ENCODE measurements at regions not wholly inside any gene's neighbourhood (a gene's known extent, or its start where the extent isn't known, plus 50 kb on each side); places are given as distances from the start of the nearest gene placed in this dataset.

- DNase-seq: no peak
- Mint-ChIP-seq H3K4me1 (no peaks in the 10 kb centered on the region), H3K36me3 (ENCODE audit: low read depth) (no peaks in the 10 kb centered on the region), H3K9me3 (no peaks in the 10 kb centered on the region), H3K27me3 (peaks cover 5% of the 10 kb centered on the region), H3K27ac (no peak overlapping the region), H3K4me3 (no peak overlapping the region)
- CTCF ChIA-PET: no interaction called here
- POLR2A ChIA-PET: no interaction called here
Measured at GRCh38 chr9:90451804-90452203, 190.8 kb downstream of the DIRAS2 start.

GRCh38 chr9:90455316-90455715 lies 187.3 kb downstream of the DIRAS2 start:
- ChIA-PET POLR2A (no interaction called here), CTCF (no interaction called here)
- H3K27ac Mint-ChIP-seq: no peak overlapping the region
- H3K4me3 Mint-ChIP-seq: no peak overlapping the region
- DNase-seq: no peak
- peaks cover 5% of the 10 kb centered on the region for H3K27me3 Mint-ChIP-seq
- no peaks in the 10 kb centered on the region for H3K36me3 Mint-ChIP-seq (ENCODE audit: low read depth)
- H3K4me1 Mint-ChIP-seq: no peaks in the 10 kb centered on the region
- no peaks in the 10 kb centered on the region for H3K9me3 Mint-ChIP-seq

GRCh38 chr9:90457386-90458190 lies 185.0 kb downstream of the DIRAS2 start:
- H3K4me1 Mint-ChIP-seq: no peaks in the 10 kb centered on the region
- no peak for DNase-seq
- ChIA-PET POLR2A (no interaction called here), CTCF (interaction anchor here (0.6 kb wide), 1 partner anchor 35 kb away, joined by 3 read pairs; no protein-coding TSS in a partner anchor)
- no peak overlapping the region for H3K27ac Mint-ChIP-seq
- H3K4me3 Mint-ChIP-seq: no peak overlapping the region
- no peaks in the 10 kb centered on the region for H3K36me3 Mint-ChIP-seq (ENCODE audit: low read depth)
- H3K9me3 Mint-ChIP-seq: no peaks in the 10 kb centered on the region
- peaks cover 8% of the 10 kb centered on the region for H3K27me3 Mint-ChIP-seq

DNA sequence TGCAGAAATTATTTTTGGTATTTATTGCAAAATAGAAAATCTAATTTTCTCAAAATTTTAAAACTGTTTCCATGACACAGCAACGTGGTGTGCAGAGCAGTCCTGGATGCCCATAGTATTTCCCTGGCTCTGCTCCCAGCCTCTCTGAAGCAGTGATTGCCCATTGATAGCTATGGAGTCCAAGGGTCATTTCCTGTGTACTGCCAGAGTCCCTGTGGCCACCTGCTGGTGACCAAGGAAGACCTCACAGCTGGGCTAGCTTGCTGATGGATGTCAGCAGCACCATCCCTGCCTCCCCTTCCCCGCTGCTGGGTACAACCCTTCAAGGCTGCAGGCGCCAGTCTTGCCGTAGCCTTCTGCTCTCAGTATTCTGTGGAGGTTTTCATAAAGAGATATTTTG lies 184.1 kb downstream of the DIRAS2 start:
- H3K27me3 Mint-ChIP-seq: peaks cover 8% of the 10 kb centered on the region
- ChIA-PET CTCF (no interaction called here), POLR2A (no interaction called here)
- no peak overlapping the region for H3K4me3 Mint-ChIP-seq
- H3K36me3 Mint-ChIP-seq (ENCODE audit: low read depth): no peaks in the 10 kb centered on the region
- H3K27ac Mint-ChIP-seq: no peak overlapping the region
- no peak for DNase-seq
- H3K9me3 Mint-ChIP-seq: no peaks in the 10 kb centered on the region
- no peaks in the 10 kb centered on the region for H3K4me1 Mint-ChIP-seq

DNA sequence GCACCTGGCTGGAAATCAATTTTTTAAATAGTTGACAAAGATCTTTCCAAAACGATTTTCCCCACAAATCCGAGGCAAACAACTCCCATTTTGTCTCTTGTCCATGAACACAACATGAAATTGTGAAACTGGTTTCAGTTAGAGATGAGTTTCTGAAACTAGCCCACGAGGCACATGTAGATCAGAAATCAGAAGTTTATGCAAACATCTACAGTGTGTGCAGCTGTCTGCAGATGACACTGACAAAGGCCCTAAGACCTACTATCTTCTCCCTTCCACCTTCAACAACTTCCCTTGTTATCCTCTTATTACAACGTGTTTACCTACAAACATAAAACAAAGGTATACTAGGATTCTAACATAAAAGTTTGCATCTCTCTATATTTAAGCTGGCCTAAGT lies 183.3 kb downstream of the DIRAS2 start:
- no peaks in the 10 kb centered on the region for H3K9me3 Mint-ChIP-seq
- H3K36me3 Mint-ChIP-seq (ENCODE audit: low read depth): no peaks in the 10 kb centered on the region
- H3K27ac Mint-ChIP-seq: no peak overlapping the region
- peaks cover 8% of the 10 kb centered on the region for H3K27me3 Mint-ChIP-seq
- DNase-seq: no peak
- ChIA-PET POLR2A (no interaction called here), CTCF (no interaction called here)
- no peak overlapping the region for H3K4me3 Mint-ChIP-seq
- H3K4me1 Mint-ChIP-seq: no peaks in the 10 kb centered on the region

GRCh38 chr9:90460220-90460619 lies 182.4 kb downstream of the DIRAS2 start:
- H3K4me1 Mint-ChIP-seq: no peaks in the 10 kb centered on the region
- H3K27ac Mint-ChIP-seq: no peak overlapping the region
- H3K9me3 Mint-ChIP-seq: no peaks in the 10 kb centered on the region
- no peaks in the 10 kb centered on the region for H3K36me3 Mint-ChIP-seq (ENCODE audit: low read depth)
- H3K27me3 Mint-ChIP-seq: peaks cover 8% of the 10 kb centered on the region
- H3K4me3 Mint-ChIP-seq: no peak overlapping the region
- ChIA-PET POLR2A (no interaction called here), CTCF (interaction anchor here (0.9 kb wide), 1 partner anchor 9 kb away, joined by 3 read pairs; no protein-coding TSS in a partner anchor)
- DNase-seq: no peak

GRCh38 chr9:90464978-90465377 lies 177.6 kb downstream of the DIRAS2 start:
- Mint-ChIP-seq H3K36me3 (ENCODE audit: low read depth) (no peaks in the 10 kb centered on the region), H3K4me3 (no peak overlapping the region), H3K27me3 (peaks cover 10% of the 10 kb centered on the region), H3K9me3 (no peaks in the 10 kb centered on the region), H3K27ac (no peak overlapping the region), H3K4me1 (no peaks in the 10 kb centered on the region)
- DNase-seq: no peak
- CTCF ChIA-PET: no interaction called here
- POLR2A ChIA-PET: no interaction called here

DNA sequence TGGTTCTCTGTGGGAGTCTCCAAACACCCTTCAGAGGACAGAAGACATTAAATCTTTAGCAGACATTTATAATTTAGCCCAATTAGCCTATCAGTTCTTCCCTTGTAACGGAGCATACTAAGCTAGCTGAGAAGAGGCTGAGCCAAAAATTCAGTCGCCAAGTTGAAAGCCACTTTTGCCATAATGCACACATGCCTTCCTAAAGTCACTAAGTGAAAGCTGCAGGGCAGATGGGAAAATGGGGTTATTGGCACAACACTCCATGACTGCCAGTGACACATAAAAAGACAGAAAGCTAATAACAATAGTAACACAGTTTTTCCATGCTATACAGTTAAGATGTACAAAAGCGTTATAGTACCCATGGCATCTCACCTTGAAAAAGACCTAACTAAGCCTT lies 176.2 kb downstream of the DIRAS2 start:
- H3K4me1 Mint-ChIP-seq: no peaks in the 10 kb centered on the region
- ChIA-PET POLR2A (no interaction called here), CTCF (no interaction called here)
- no peak overlapping the region for H3K27ac Mint-ChIP-seq
- no peaks in the 10 kb centered on the region for H3K36me3 Mint-ChIP-seq (ENCODE audit: low read depth)
- DNase-seq: no peak
- H3K27me3 Mint-ChIP-seq: peaks cover 8% of the 10 kb centered on the region
- no peaks in the 10 kb centered on the region for H3K9me3 Mint-ChIP-seq
- H3K4me3 Mint-ChIP-seq: no peak overlapping the region

- no peaks in the 10 kb centered on the region for H3K36me3 Mint-ChIP-seq (ENCODE audit: low read depth)
- H3K4me3 Mint-ChIP-seq: no peak overlapping the region
- CTCF ChIA-PET: interaction anchor here (1.2 kb wide), 1 partner anchor 9 kb away, joined by 3 read pairs; no protein-coding TSS in a partner anchor
- no peaks in the 10 kb centered on the region for H3K4me1 Mint-ChIP-seq
- no peaks in the 10 kb centered on the region for H3K9me3 Mint-ChIP-seq
- DNase-seq: no peak
- H3K27me3 Mint-ChIP-seq: peaks cover 8% of the 10 kb centered on the region
- POLR2A ChIA-PET: no interaction called here
- H3K27ac Mint-ChIP-seq: no peak overlapping the region
Measured at GRCh38 chr9:90469435-90469834, 173.2 kb downstream of the DIRAS2 start.

GRCh38 chr9:90469865-90470387 lies 172.7 kb downstream of the DIRAS2 start:
- H3K36me3 Mint-ChIP-seq (ENCODE audit: low read depth): no peaks in the 10 kb centered on the region
- ChIA-PET CTCF (interaction anchor here (1.2 kb wide), 1 partner anchor 9 kb away, joined by 3 read pairs; no protein-coding TSS in a partner anchor), POLR2A (no interaction called here)
- H3K4me1 Mint-ChIP-seq: no peaks in the 10 kb centered on the region
- H3K27me3 Mint-ChIP-seq: peaks cover 8% of the 10 kb centered on the region
- H3K4me3 Mint-ChIP-seq: no peak overlapping the region
- H3K27ac Mint-ChIP-seq: no peak overlapping the region
- DNase-seq: no peak
- H3K9me3 Mint-ChIP-seq: no peaks in the 10 kb centered on the region

DNA sequence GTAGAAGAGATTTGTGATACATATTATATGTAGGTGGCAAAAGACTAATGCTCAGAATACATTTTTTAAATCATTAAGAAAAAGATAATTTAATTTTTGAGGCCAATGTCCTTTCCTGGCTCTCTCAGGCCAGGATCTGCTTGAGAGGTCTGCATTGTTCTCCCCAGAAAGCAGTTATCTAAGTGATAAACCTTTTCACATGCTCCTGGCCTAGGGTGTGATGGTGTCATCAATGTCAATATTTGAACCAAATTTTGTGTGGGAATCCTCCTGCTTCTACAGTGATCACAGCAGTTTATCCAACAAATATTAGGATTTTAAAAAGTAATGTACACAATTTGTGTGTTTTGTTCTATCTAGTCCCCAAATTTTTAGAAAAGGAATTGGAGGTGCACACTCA lies 166.6 kb downstream of the DIRAS2 start:
- peaks cover 12% of the 10 kb centered on the region for H3K27me3 Mint-ChIP-seq
- H3K4me1 Mint-ChIP-seq: no peaks in the 10 kb centered on the region
- no peaks in the 10 kb centered on the region for H3K36me3 Mint-ChIP-seq (ENCODE audit: low read depth)
- ChIA-PET CTCF (no interaction called here), POLR2A (interaction anchor here (0.6 kb wide), 1 partner anchor 304 kb away, joined by 3 read pairs; no protein-coding TSS in a partner anchor)
- H3K27ac Mint-ChIP-seq: no peak overlapping the region
- no peak overlapping the region for H3K4me3 Mint-ChIP-seq
- no peak for DNase-seq
- no peaks in the 10 kb centered on the region for H3K9me3 Mint-ChIP-seq

DNA sequence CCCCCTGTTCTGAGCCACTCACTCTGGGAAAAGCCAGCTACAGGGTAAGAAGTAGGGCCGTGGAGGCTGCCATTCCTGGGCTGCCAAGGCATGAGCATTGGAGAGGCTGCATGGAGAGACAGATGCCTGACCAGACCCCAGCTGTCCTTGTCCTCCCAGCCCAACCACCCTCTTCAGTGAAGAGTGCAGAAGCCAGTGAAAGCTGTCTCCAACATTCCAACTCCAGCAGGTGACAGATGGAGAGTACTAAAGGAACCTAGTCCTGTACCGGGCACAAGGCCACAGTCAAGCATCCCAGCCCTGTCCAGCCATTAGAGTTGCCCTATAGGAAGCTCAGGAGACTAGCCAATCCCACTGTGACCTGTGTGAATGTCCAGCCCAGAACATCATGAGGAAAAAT lies 165.1 kb downstream of the DIRAS2 start:
- ChIA-PET POLR2A (no interaction called here), CTCF (no interaction called here)
- no peaks in the 10 kb centered on the region for H3K9me3 Mint-ChIP-seq
- no peak overlapping the region for H3K4me3 Mint-ChIP-seq
- H3K27me3 Mint-ChIP-seq: peaks cover 11% of the 10 kb centered on the region
- no peaks in the 10 kb centered on the region for H3K36me3 Mint-ChIP-seq (ENCODE audit: low read depth)
- no peak overlapping the region for H3K27ac Mint-ChIP-seq
- H3K4me1 Mint-ChIP-seq: no peaks in the 10 kb centered on the region
- no peak for DNase-seq

GRCh38 chr9:90478821-90479220 lies 163.8 kb downstream of the DIRAS2 start:
- no peak for DNase-seq
- CTCF ChIA-PET: no interaction called here
- H3K27me3 Mint-ChIP-seq: peaks cover 12% of the 10 kb centered on the region
- POLR2A ChIA-PET: no interaction called here
- H3K36me3 Mint-ChIP-seq (ENCODE audit: low read depth): no peaks in the 10 kb centered on the region
- H3K4me3 Mint-ChIP-seq: no peak overlapping the region
- H3K9me3 Mint-ChIP-seq: no peaks in the 10 kb centered on the region
- H3K27ac Mint-ChIP-seq: no peak overlapping the region
- no peaks in the 10 kb centered on the region for H3K4me1 Mint-ChIP-seq

- DNase-seq: no peak
- Mint-ChIP-seq H3K4me1 (no peaks in the 10 kb centered on the region), H3K9me3 (no peaks in the 10 kb centered on the region), H3K27me3 (peaks cover 7% of the 10 kb centered on the region), H3K36me3 (ENCODE audit: low read depth) (no peaks in the 10 kb centered on the region), H3K4me3 (no peak overlapping the region), H3K27ac (no peak overlapping the region)
- ChIA-PET CTCF (no interaction called here), POLR2A (no interaction called here)
Measured at GRCh38 chr9:90485028-90485427, 157.6 kb downstream of the DIRAS2 start.

Measured in activated CD4-positive, alpha-beta T cell treated with anti-CD3 and anti-CD28 coated beads, Interleukin-2, amount 10 ng/mL, durations not matched to agents 7 days and 5 days (primary cell).